ENCODE measurements at regions not wholly inside any gene's neighbourhood (a gene's known extent, or its start where the extent isn't known, plus 50 kb on each side); places are given as distances from the start of the nearest gene placed in this dataset.
"Not testable (repeated sequence)": the region's sequence is repeated elsewhere in the genome, so short reads cannot be mapped to it uniquely, and the experiment has no call there.

GRCh38 chr1:159641221-159641620, 53.6 kb downstream of the APCS start:
- no peak for DNase-seq

GRCh38 chr1:159646687-159647086, 59.1 kb downstream of the APCS start:
- peak; percentile 90 for DNase-seq

- no peak for DNase-seq
Measured at GRCh38 chr1:159647616-159648015, 60.0 kb downstream of the APCS start.

DNA sequence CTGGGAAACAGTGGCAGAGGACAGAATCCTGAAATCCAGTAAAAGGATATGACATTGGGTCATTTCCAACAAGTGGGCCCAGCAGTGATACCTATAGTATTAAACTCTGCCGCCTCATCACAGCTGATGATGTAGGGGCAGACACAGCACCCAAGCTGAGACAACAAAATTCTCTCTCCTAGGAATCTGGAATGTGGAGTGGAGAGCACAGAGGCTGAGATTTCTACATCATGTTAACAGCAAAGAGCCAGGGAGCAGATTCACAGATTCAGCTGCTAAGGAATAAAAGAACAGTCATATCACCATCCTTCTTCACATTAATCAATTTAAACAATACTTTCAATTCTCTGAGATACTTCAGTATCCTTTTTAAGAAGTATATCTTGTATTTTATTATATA, 61.9 kb downstream of the CRP start:
- DNase-seq = no peak

- DNase-seq = no peak
Measured at GRCh38 chr1:159653201-159653600, 61.2 kb downstream of the CRP start.

DNA sequence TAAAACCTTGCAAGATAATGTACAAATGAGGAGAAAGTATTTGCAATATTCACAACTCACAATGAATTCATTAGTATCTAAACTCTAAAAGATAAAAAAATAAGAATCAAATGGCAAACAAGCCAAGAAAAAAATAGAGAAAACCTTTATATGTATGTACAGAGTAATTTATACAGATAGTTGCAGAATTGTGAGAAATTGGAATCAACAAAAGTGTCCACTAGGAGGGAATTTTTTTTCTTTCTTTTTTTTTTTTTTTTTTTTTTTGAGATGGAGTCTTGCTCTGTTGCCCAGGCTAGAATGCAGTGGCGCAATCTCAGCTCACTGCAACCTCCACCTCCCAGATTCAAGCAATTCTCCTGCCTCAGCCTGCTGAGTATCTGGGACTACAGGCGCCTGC, 56.9 kb downstream of the CRP start:
- DNase-seq = not testable (repeated sequence)

All from OCI-M1 (cell line).